ENCODE measurements at regions not wholly inside any gene's neighbourhood (a gene's known extent, or its start where the extent isn't known, plus 50 kb on each side); places are given as distances from the start of the nearest gene placed in this dataset.

DNA sequence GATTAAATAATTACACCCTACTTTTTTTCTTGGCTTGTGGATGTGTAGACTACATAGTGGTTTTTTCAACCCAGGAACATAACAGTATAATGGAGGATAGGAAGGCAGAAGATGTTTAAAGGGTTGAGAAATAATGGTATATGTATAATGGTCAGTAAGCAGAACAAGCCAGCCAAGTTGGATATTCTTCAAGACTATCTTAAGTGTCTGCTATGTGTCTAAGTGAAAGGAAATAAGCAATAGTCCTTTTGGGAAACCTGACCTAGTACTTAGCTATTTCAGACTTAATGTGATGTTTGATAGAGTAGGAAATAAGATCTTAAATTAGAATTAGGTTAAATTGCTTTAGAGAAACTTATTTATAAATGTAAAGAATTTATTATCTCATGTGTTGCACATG lies 85.7 kb downstream of the PTPDC1 start:
- Histone ChIP-seq H3K27ac (ENCODE audit: insufficient read depth, low read depth, low read length) (no peak overlapping the region), H3K79me2 (ENCODE audit: control insufficient read depth, insufficient read depth, low read length) (peaks cover 82% of the 10 kb centered on the region), H3K4me2 (ENCODE audit: insufficient read depth, low read length) (peak overlapping the region; percentile 100), H3K9me1 (replicated peaks; ENCODE audit: control insufficient read depth, extremely low read depth, insufficient read depth, low read length) (peaks cover 3% of the 10 kb centered on the region), H3K9me3 (replicated peaks; ENCODE audit: control insufficient read depth, insufficient read depth, low read length) (no peaks in the 10 kb centered on the region), H2AFZ (ENCODE audit: low read depth, low read length) (no peak overlapping the region), H3K36me3 (ENCODE audit: control insufficient read depth in 2 of 2, extremely low read depth in 1 of 2, insufficient read depth in 2 of 2, low read length in 2 of 2) (peaks cover 2 to 3% of the 10 kb centered on the region in 2 experiments), H4K20me1 (replicated peaks; ENCODE audit: control insufficient read depth, extremely low read depth, insufficient read depth, low read length) (peaks cover 46% of the 10 kb centered on the region), H3K4me1 (ENCODE audit: control insufficient read depth, extremely low read depth, insufficient read depth, low read length) (peaks cover 53% of the 10 kb centered on the region), H3K27me3 (ENCODE audit: control insufficient read depth in 2 of 2, insufficient read depth in 2 of 2, low read length in 2 of 2) (no peaks in the 10 kb centered on the region), H3K9ac (replicated peaks; ENCODE audit: extremely low read depth, insufficient read depth, low read length) (peak overlapping the region; percentile 15), H3K4me3 (replicated peaks in 1 of 3; ENCODE audit: insufficient read depth in 1 of 3, low read depth in 1 of 3, low read length in 3 of 3) (peak overlapping the region in 1 of 3 experiments; percentile 99)
- ChIA-PET CTCF (interaction anchor here (0.8 to 3.5 kb wide), 2 partner anchors 43 to 70 kb away, joined by 3 to 21 read pairs; no protein-coding TSS in a partner anchor), POLR2A (no interaction called here)
- no TSS peak for BruUV-seq (replicated peaks)
- no peak for TF ChIP-seq JUN (IDR thresholded peaks at IDR 0.05; ENCODE audit: borderline replicate concordance, insufficient read depth, insufficient read length, low read depth)
- TF ChIP-seq, protein P1, sequence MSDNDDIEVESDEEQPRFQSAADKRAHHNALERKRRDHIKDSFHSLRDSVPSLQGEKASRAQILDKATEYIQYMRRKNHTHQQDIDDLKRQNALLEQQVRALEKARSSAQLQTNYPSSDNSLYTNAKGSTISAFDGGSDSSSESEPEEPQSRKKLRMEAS (IDR thresholded peaks at IDR 0.05; ENCODE audit: insufficient read depth, insufficient read length): no peak
- no peak for TF ChIP-seq POLR2A (IDR thresholded peaks at IDR 0.05; ENCODE audit: low read depth, low read length)
- intact Hi-C loops (cut with micrococcal nuclease): loop anchor here (10.0 kb wide), 2 partner anchors 1015 to 1075 kb away; partner anchors contain the start of gene CARD19
- FAIRE-seq (no peak), DNase-seq (ENCODE audit: low read depth, low spot score) (no peak)
- dilution Hi-C loops (cut with MboI; ENCODE audit: extremely low pct_ligation_motif_present, low sequenced_read_pairs): no loop called here

DNA sequence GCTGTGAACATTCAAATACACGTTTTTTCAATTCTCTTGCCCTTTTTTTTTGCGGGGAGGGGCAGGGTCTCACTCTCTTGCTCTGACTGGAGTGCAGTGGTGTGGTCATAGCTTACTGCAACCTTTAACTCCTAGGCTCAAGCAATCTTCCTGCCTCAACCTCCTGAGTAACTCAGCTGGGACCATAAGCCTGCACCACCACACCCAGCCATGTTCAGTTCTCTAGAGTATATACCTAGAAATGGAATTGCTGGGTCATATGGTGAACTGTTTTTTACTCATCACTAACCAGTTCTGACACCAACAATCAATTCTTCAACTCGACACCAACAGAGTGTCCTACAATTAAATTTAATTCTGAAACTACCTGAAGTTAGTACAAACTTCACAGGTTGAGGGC lies 85.5 kb upstream of the ZNF169 start:
- Histone ChIP-seq H3K9me1 (replicated peaks; ENCODE audit: control insufficient read depth, extremely low read depth, insufficient read depth, low read length) (peaks cover 3% of the 10 kb centered on the region), H3K27me3 (ENCODE audit: control insufficient read depth in 2 of 2, insufficient read depth in 2 of 2, low read length in 2 of 2) (no peaks in the 10 kb centered on the region), H2AFZ (ENCODE audit: low read depth, low read length) (no peak overlapping the region), H3K9ac (replicated peaks; ENCODE audit: extremely low read depth, insufficient read depth, low read length) (no peak overlapping the region), H4K20me1 (replicated peaks; ENCODE audit: control insufficient read depth, extremely low read depth, insufficient read depth, low read length) (peaks cover 56% of the 10 kb centered on the region), H3K4me3 (replicated peaks in 1 of 3; ENCODE audit: insufficient read depth in 1 of 3, low read depth in 1 of 3, low read length in 3 of 3) (no peak overlapping the region), H3K27ac (ENCODE audit: insufficient read depth, low read depth, low read length) (no peak overlapping the region), H3K9me3 (replicated peaks; ENCODE audit: control insufficient read depth, insufficient read depth, low read length) (no peaks in the 10 kb centered on the region), H3K4me1 (ENCODE audit: control insufficient read depth, extremely low read depth, insufficient read depth, low read length) (peaks cover 61% of the 10 kb centered on the region), H3K4me2 (ENCODE audit: insufficient read depth, low read length) (peak overlapping the region; percentile 31), H3K36me3 (ENCODE audit: control insufficient read depth in 2 of 2, extremely low read depth in 1 of 2, insufficient read depth in 2 of 2, low read length in 2 of 2) (peaks cover 4 to 15% of the 10 kb centered on the region in 2 experiments), H3K79me2 (ENCODE audit: control insufficient read depth, insufficient read depth, low read length) (peaks cover 95% of the 10 kb centered on the region)
- FAIRE-seq (no peak), DNase-seq (ENCODE audit: low read depth, low spot score) (no peak)
- no peak for TF ChIP-seq FOS (IDR thresholded peaks at IDR 0.05; ENCODE audit: borderline replicate concordance, insufficient read depth, low read length)
- no peak for TF ChIP-seq POLR2A (IDR thresholded peaks at IDR 0.05; ENCODE audit: low read depth, low read length)
- TF ChIP-seq EZH2 (IDR thresholded peaks at IDR 0.05; ENCODE audit: borderline replicate concordance, low read depth, low read length, severe bottlenecking): no peak
- no peak for TF ChIP-seq POLR2AphosphoS5 (IDR thresholded peaks at IDR 0.05; ENCODE audit: insufficient read depth, low read depth, low read length)
- TF ChIP-seq, protein P1 (IDR thresholded peaks at IDR 0.05; ENCODE audit: insufficient read depth, insufficient read length): no peak
- TF ChIP-seq, protein P2, sequence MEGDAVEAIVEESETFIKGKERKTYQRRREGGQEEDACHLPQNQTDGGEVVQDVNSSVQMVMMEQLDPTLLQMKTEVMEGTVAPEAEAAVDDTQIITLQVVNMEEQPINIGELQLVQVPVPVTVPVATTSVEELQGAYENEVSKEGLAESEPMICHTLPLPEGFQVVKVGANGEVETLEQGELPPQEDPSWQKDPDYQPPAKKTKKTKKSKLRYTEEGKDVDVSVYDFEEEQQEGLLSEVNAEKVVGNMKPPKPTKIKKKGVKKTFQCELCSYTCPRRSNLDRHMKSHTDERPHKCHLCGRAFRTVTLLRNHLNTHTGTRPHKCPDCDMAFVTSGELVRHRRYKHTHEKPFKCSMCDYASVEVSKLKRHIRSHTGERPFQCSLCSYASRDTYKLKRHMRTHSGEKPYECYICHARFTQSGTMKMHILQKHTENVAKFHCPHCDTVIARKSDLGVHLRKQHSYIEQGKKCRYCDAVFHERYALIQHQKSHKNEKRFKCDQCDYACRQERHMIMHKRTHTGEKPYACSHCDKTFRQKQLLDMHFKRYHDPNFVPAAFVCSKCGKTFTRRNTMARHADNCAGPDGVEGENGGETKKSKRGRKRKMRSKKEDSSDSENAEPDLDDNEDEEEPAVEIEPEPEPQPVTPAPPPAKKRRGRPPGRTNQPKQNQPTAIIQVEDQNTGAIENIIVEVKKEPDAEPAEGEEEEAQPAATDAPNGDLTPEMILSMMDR (IDR thresholded peaks at IDR 0.05; ENCODE audit: extremely low read depth in 1 of 2, insufficient read depth in 1 of 2, low read depth in 1 of 2, low read length in 2 of 2): no peak
- TF ChIP-seq MYC (IDR thresholded peaks at IDR 0.05; ENCODE audit: low read depth, low read length): no peak
- no peak for TF ChIP-seq GATA2 (IDR thresholded peaks at IDR 0.05; ENCODE audit: insufficient read depth, insufficient read length, low read depth, low read length)
- no peak for TF ChIP-seq JUN (IDR thresholded peaks at IDR 0.05; ENCODE audit: borderline replicate concordance, insufficient read depth, insufficient read length, low read depth)
- no TSS peak for BruUV-seq (replicated peaks)
- ChIA-PET CTCF (interaction anchor here (1.1 to 2.9 kb wide), 3 partner anchors 107 to 160 kb away, joined by 3 to 9 read pairs (median 7); no protein-coding TSS in a partner anchor), POLR2A (no interaction called here)
- intact Hi-C loops (cut with micrococcal nuclease) (loop anchor here (2.0 kb wide), 1 partner anchor 109 kb away; no protein-coding TSS in a partner anchor), dilution Hi-C loops (cut with MboI; ENCODE audit: extremely low pct_ligation_motif_present, low sequenced_read_pairs) (no loop called here)
